Body of pancreas (tissue), 4 donors: ENCODE measurements at regions not wholly inside any gene's neighbourhood (a gene's known extent, or its start where the extent isn't known, plus 50 kb on each side); places are given as distances from the start of the nearest gene placed in this dataset.

Experiments used
- CTCF ChIP-seq, 7 experiments: fragments of 450-650 bp in 4 of 7; fragments of 200-600 bp in 3 of 7; sonication (generic) in 3 of 7; IDR thresholded peaks; one replicate each; pipeline ENCODE4 v1.5.1; 2016 to 2019; ENCODE audit warnings: antibody characterized with exemption in 7 of 7
- POLR2A ChIP-seq, 3 donors: fragments of 450-650 bp; IDR thresholded peaks; one replicate each; pipeline ENCODE4 v1.6.1; 2016; ENCODE audit warnings: antibody characterized with exemption in 3 of 3, mild to moderate bottlenecking in 2 of 3

- TF ChIP-seq POLR2A (IDR thresholded peaks at IDR 0.05) (no peak), CTCF (IDR thresholded peaks at IDR 0.05) (no peak)
Measured at GRCh38 chr6:51489133-51489532, 598.3 kb downstream of the PKHD1 start.
